ENCODE measurements at regions not wholly inside any gene's neighbourhood (a gene's known extent, or its start where the extent isn't known, plus 50 kb on each side); places are given as distances from the start of the nearest gene placed in this dataset.

DNA sequence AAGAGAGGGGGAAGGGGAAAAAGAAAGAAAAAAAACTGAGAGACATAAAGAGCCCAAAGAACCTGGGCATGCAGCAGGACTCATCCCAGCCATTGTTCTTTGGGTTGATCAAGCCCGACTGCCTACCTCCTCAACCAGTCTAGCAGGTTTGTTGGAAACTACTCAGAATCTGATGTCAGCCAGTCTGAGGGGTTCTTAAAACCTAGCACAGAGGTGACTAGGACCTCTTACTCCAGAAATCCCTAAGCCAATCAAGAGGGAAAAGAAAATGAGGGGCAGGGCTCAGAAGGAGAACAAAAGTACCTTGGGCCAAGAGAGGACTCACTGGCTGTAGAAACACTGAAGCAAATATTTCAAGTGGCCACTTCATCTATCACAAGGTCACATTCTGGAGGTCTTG is 228.0 kb downstream of the AASDHPPT start:
- no peak overlapping the region for H3K14ac ChIP-seq (ENCODE audit: insufficient read depth, low read length)
- no peak overlapping the region for H2BK15ac ChIP-seq (ENCODE audit: low read depth, low read length)
- no peak overlapping the region for H3K4me2 ChIP-seq (ENCODE audit: insufficient read depth, insufficient read length, low read length)
- no peak overlapping the region for H2AK5ac ChIP-seq (ENCODE audit: insufficient read length, low read length)
- no peak overlapping the region for H3K27ac ChIP-seq (ENCODE audit: insufficient read length, low read depth, low read length)
- H3K56ac ChIP-seq (ENCODE audit: insufficient read length, low read depth, low read length): no peak overlapping the region
- H3K23ac ChIP-seq (ENCODE audit: insufficient read length, low read depth, low read length): no peak overlapping the region
- peaks cover 17% of the 10 kb centered on the region for H3K9me3 ChIP-seq (ENCODE audit: control insufficient read depth, low read depth, low read length)
- H3K23me2 ChIP-seq (ENCODE audit: insufficient read length, low read depth, low read length, poor library complexity, severe bottlenecking): no peaks in the 10 kb centered on the region
- H3K27me3 ChIP-seq (ENCODE audit: insufficient read depth, low read length): no peaks in the 10 kb centered on the region
- peaks cover 2 to 21% (median 13%) of the 10 kb centered on the region in 3 experiments; a peak in 4 of 7 replicates for H3K36me3 Mint-ChIP-seq (ENCODE audit: insufficient read depth in 1 of 3, low read depth in 3 of 3)
- H3K18ac ChIP-seq (ENCODE audit: insufficient read length, low read depth, low read length): no peak overlapping the region
- TF ChIP-seq, protein P1, sequence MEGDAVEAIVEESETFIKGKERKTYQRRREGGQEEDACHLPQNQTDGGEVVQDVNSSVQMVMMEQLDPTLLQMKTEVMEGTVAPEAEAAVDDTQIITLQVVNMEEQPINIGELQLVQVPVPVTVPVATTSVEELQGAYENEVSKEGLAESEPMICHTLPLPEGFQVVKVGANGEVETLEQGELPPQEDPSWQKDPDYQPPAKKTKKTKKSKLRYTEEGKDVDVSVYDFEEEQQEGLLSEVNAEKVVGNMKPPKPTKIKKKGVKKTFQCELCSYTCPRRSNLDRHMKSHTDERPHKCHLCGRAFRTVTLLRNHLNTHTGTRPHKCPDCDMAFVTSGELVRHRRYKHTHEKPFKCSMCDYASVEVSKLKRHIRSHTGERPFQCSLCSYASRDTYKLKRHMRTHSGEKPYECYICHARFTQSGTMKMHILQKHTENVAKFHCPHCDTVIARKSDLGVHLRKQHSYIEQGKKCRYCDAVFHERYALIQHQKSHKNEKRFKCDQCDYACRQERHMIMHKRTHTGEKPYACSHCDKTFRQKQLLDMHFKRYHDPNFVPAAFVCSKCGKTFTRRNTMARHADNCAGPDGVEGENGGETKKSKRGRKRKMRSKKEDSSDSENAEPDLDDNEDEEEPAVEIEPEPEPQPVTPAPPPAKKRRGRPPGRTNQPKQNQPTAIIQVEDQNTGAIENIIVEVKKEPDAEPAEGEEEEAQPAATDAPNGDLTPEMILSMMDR (conservative IDR thresholded peaks at IDR 0.05): no peak
- peaks cover 17 to 29% of the 10 kb centered on the region in 2 experiments for H3K9me3 Mint-ChIP-seq
- H3K4ac ChIP-seq (ENCODE audit: low read depth, low read length): no peak overlapping the region
- no peak overlapping the region for H3T11ph ChIP-seq (ENCODE audit: low read length)
- no peaks in the 10 kb centered on the region for H4K20me1 ChIP-seq (ENCODE audit: control insufficient read depth, insufficient read depth, insufficient read length)
- H2BK5ac ChIP-seq (ENCODE audit: insufficient read length, low read length): no peak overlapping the region
- H4K5ac ChIP-seq (ENCODE audit: insufficient read length, low read depth, low read length): no peak overlapping the region
- H4K8ac ChIP-seq (replicated peaks; ENCODE audit: insufficient read length, low read depth, low read length): no peak overlapping the region
- no peaks in the 10 kb centered on the region for H3K27me3 Mint-ChIP-seq (ENCODE audit: low read depth)
- H2BK120ac ChIP-seq (ENCODE audit: low read depth, low read length, poor library complexity, severe bottlenecking): no peak overlapping the region
- H3K27ac Mint-ChIP-seq: peak overlapping the region in 1 of 3 experiments; percentile 76; a peak in 1 of 7 replicates
- H3K79me1 ChIP-seq (ENCODE audit: insufficient read depth, low read depth, low read length, poor library complexity, severe bottlenecking): no peaks in the 10 kb centered on the region
- H2BK20ac ChIP-seq (ENCODE audit: low read depth, low read length, poor library complexity, severe bottlenecking): no peak overlapping the region
- H3K4me3 Mint-ChIP-seq: no peak overlapping the region
- no peak overlapping the region for H2BK12ac ChIP-seq (ENCODE audit: insufficient read length, low read depth, low read length)
- no peaks in the 10 kb centered on the region for H3K4me1 Mint-ChIP-seq
- no peak overlapping the region for H3K9ac ChIP-seq (ENCODE audit: extremely low read depth, insufficient read length, low read length)
- H4K91ac ChIP-seq (ENCODE audit: insufficient read length, low read depth, low read length): no peak overlapping the region
- DNase-seq: no peak
- H3K79me2 ChIP-seq (ENCODE audit: insufficient read depth, low read length): no peaks in the 10 kb centered on the region
- no peaks in the 10 kb centered on the region for H3K4me1 ChIP-seq (ENCODE audit: insufficient read depth, low read length)
- H2AFZ ChIP-seq (ENCODE audit: low read length): no peak overlapping the region
- no CpG with 5 or more reads among the region's 1 CpG for WGBS (ENCODE audit: extremely low coverage, insufficient read length, low lambda C conversion rate)

All from H9 (cell line).